H1 (cell line): ENCODE measurements at regions not wholly inside any gene's neighbourhood (a gene's known extent, or its start where the extent isn't known, plus 50 kb on each side); places are given as distances from the start of the nearest gene placed in this dataset.

Source experiments
- BACH1 ChIP-seq: IDR thresholded peaks from 2 replicates; pipeline ENCODE4 v1.6.1; 2012; ENCODE audit warnings: low read length, improper control_type of control experiment
- JUND ChIP-seq: IDR thresholded peaks from 2 replicates; pipeline ENCODE4 v1.6.1; 2011; ENCODE audit warnings: mild to moderate bottlenecking, improper control_type of control experiment, low read length
- KDM5A ChIP-seq: fragments of 200-600 bp; IDR thresholded peaks from 2 replicates; pipeline ENCODE4 v1.7.1; 2012; ENCODE audit warnings: mild to moderate bottlenecking, low read length, inconsistent platforms, mixed read lengths
- RXRA ChIP-seq: IDR thresholded peaks from 2 replicates; pipeline ENCODE4 v1.6.1; 2011; ENCODE audit warnings: low read depth, mild to moderate bottlenecking, low read length, moderate library complexity; ENCODE audit not compliant: insufficient read depth
- SIX5 ChIP-seq: IDR thresholded peaks from 2 replicates; pipeline ENCODE4 v1.6.1; 2011; ENCODE audit warnings: mild to moderate bottlenecking, low read depth, low read length
- SP1 ChIP-seq: IDR thresholded peaks from 2 replicates; pipeline ENCODE4 v1.6.1; 2011; ENCODE audit warnings: low read depth, low read length
- TF ChIP-seq, protein P1 (sequence below): IDR thresholded peaks from 2 replicates; pipeline ENCODE4 v1.6.1; 2012; ENCODE audit warnings: inconsistent platforms

DNA sequence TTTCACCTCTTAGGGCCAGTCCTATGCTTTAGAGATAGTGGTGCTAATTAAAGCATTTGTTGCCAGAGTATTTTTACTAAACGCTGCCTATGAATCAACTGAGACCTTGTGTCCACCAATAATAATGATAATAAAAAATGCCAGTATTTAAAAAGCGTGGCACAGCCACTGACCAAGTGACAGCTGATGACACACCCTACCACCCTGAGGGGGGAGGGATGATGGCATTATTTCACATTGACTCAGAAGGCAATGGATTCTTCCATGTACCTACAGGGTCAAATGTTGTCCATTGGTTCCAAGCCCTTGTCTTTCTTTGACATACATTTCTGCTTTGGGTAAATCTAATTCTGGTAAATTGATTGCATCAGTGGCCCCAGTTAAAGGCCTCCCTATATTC is 384.4 kb downstream of the DLEU7 start (continued):
- TF ChIP-seq, protein P1, sequence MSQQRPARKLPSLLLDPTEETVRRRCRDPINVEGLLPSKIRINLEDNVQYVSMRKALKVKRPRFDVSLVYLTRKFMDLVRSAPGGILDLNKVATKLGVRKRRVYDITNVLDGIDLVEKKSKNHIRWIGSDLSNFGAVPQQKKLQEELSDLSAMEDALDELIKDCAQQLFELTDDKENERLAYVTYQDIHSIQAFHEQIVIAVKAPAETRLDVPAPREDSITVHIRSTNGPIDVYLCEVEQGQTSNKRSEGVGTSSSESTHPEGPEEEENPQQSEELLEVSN = no peak
- TF ChIP-seq JUND (no peak), RXRA (no peak), BACH1 (no peak), SIX5 (no peak), SP1 (no peak), KDM5A (no peak)
